ENCODE measurements at regions not wholly inside any gene's neighbourhood (a gene's known extent, or its start where the extent isn't known, plus 50 kb on each side); places are given as distances from the start of the nearest gene placed in this dataset.
"Not testable (repeated sequence)": the region's sequence is repeated elsewhere in the genome, so short reads cannot be mapped to it uniquely, and the experiment has no call there.

- no peak for DNase-seq
These were observed 1668.7 kb upstream of the PCDH7 start for GRCh38 chr4:29051381-29051965.

GRCh38 chr4:29052266-29052665, 1667.9 kb upstream of the PCDH7 start:
- no peak for DNase-seq

GRCh38 chr4:29058531-29058930, 1661.6 kb upstream of the PCDH7 start:
- DNase-seq: no peak

DNA sequence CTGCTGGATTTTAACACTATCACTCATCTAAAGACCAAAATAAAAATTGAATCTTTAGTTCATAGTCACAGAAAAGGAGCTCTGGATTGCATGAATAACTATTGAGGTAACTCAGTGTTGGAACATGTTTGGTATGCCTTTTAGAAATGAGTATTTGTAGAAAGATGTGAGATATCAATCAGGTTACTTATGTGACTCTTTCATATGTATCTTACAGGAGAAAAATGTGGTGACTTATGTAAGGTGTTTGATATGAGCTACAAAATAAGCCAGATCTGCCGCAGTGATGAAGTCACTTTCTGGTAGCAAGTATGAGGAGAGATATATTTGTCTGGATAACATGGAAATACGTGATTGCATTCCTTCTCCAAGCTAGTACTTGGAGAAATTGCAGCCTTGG, 1653.3 kb upstream of the PCDH7 start:
- DNase-seq: no peak

GRCh38 chr4:29073571-29073970, 1646.6 kb upstream of the PCDH7 start:
- DNase-seq: no peak

GRCh38 chr4:29075366-29075765, 1644.8 kb upstream of the PCDH7 start:
- DNase-seq: no peak

DNA sequence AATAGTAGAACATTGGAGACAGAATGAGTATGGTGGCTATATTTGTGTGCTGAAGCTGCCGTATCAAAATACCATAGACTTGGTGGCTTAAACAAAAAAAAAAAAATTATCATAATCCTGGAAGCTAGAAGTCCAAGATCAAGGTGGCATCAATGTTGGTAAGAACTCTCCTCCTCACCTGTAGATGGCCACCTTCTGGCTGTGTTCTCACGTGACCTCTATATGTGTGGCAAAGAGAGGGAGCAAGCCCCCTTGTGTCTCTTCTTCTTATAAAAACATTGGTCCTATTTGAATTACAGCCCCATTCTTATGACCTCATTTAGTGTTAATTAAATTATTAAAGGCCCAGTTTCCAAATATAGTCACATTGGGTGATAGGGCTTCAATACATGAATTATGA, 1640.9 kb upstream of the PCDH7 start:
- no peak for DNase-seq

DNA sequence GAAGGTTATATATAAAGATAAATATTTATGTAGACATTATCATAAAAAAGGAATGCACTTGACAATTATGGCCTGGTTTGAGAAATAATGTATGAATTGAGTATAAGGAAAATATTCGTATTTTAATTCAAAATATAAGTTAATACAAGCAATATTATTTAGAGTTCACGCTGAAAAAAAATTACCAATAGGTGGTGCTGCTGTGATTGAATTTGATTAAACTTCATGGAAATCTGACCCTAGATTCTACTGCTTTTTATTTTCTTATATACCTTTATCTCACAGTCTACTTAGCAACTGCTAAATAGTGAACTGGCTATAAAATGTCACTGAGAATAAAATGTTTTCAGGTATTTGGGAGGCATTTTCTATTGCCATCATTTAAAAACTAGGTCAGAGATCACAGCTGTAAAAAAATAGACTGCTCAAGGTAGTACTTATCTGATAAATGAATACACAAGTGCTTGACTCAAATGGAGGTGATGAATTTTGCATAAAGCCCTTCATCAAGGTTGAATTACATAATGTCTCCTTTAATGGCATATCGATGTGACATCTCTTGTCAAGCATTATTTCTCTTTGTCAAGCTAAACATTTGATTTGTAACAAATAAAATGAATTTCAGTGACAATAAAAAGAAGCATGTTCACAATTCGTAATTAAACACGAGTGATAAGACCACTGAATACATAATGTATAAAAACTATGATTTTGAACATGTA, 1638.8 kb upstream of the PCDH7 start:
- DNase-seq: peak; percentile 2

DNA sequence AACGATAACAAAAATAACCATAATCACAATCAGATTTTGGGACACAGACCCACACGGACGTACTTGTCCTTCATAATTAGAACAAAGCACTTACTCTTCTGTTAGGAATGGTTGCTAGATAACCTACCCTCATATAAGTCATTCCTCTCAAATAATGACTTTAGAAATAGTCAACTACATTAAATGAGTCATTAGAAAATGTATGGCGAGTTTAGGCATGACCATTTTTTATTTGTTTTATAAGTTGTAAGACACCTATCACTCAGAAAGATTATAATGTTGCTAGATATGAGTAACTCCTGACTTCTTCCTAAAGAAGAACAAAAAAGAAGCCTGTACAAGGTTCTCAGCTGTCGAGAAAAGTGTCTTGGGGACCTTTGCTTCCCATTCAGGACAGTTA, 1637.5 kb upstream of the PCDH7 start:
- DNase-seq: no peak

- DNase-seq: no peak
These were observed 1634.4 kb upstream of the PCDH7 start for GRCh38 chr4:29085748-29086147.

DNA sequence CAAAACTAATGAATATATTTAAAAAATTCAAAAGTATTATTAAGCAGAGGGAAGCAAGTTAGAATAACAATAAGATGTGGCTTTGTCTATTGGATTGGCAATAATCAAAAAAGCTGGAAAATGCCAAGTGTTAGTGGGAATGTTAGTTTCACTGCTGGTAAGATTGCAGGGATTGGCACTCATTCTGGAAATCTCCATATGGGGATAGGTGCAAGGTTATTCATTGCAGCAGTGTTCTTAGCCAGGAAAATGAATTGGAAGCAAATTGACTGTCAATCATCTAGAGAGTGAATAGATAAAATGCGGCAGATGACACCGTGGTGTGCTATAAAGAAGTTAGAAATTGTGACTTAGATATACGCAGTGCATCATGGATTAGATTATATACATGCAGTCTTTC, 1615.5 kb upstream of the PCDH7 start:
- DNase-seq: no peak

- DNase-seq: no peak
These were observed 1606.2 kb upstream of the PCDH7 start for GRCh38 chr4:29113960-29114359.

GRCh38 chr4:29117231-29117722, 1602.9 kb upstream of the PCDH7 start:
- DNase-seq: not testable (repeated sequence)

DNA sequence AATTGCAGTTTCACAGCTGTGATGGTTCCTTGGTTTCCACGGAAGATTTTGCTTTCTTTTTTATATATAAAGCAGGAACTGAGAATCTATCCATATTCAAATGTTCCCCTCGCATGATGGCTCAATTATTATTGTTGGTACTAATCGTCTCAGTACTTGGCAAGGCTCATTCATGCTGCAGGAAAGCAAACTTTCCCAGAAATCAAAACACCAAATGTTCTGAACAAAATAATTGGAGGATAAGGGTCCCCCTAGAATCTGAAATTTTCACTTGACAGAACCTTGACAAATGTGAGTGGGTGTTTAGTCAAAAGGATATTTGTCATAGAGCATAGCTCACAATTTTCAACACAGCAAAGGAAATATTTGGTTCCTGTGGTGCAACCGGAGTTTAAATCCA, 1598.6 kb upstream of the PCDH7 start:
- DNase-seq: no peak

DNA sequence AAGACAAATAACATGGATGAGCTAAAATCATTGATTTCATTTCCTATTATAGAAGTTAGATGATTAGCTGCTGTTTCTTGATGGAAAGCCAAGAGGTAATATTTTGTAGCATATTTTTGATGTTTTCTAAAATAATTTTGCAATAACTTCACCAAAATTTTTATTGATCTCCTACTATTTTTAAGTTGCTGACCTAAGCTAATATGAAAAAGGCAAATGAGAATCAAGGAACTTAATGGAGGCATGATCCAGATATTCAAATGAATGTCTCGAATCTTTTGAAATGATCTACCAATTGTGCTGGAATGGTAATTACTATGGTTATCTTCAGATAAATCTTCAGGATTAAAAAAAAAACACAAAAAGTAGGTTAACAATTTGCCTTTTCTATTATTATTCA, 1591.4 kb upstream of the PCDH7 start:
- DNase-seq: no peak

DNA sequence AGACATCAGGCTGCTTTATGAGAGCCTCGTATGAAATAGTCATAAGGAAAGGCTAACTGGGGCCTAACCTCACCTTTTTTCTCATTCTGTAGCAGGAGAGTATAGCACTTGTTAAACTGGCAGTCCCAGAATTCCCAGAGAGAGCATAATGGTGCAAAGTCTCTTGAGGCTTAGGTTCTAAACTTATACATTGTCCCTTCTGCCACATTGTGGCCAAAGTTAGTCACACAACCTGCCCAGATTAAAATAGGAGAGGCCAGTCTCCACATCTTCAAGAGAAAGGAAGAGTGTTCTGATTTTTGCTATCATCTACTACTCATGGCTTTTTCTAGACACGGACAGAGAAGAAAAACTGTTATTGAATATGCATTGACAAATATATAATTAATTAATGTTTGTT, 1588.9 kb upstream of the PCDH7 start:
- no peak for DNase-seq

DNA sequence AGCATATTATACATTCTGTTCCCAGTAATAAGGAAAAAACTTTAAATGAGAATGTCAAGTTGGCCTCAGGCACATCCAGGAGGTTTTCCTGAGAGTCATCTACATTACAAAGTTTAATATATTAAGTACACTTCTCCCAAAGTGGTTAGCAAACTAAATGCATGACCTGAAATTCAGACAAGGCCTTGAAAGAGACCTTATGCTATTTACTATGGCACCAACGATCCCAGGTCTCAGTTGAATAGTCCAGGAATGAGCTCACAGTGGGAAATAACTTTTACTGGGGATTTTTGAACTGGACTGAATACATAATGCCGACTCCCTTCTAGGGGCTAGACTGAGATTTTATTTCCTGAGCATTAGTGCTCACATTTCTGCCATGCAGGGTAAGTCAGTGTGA, 1577.5 kb upstream of the PCDH7 start:
- DNase-seq: no peak

DNA sequence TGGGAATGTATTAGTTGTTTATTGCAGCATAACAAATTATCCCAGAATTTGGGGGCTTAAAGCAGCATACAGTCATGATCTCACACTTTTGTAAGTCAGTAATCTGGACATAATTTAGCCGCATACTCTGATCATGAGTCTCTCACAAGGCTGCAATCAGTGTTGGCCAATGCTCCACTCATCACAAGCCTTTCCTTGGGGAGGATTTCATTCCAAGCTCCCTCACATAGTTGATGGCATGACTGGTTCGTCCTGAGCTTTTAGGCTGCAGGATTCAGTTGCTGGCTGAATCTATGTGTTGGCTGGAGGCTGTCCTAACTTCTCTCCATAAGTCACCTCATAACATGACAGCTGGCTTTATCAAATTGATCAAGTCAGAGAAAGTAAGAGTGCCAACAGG, 1568.6 kb upstream of the PCDH7 start:
- no peak for DNase-seq

GRCh38 chr4:29153642-29154041, 1566.5 kb upstream of the PCDH7 start:
- no peak for DNase-seq

- no peak for DNase-seq
These were observed 1544.9 kb upstream of the PCDH7 start for GRCh38 chr4:29175291-29175690.

- no peak for DNase-seq
These were observed 1521.1 kb upstream of the PCDH7 start for GRCh38 chr4:29199025-29199424.

DNA sequence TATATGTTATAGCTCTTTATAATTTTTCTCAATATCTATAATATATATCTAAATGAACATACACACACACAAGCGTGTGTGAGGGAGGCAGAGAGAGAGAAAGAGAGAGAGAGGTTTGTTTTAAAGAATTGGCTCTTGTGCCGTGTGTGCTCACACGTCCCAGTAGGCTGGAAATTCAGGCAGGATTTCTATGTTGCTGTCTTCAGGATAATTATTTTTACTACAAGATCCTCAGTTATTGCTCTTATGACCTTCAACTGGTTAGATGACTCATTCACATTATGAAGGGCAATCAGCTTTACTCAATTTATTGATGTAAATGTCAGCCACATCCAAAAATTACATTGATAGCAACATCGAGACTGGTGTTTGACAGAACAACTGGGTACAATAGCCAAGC, 1520.7 kb upstream of the PCDH7 start:
- no peak for DNase-seq

DNA sequence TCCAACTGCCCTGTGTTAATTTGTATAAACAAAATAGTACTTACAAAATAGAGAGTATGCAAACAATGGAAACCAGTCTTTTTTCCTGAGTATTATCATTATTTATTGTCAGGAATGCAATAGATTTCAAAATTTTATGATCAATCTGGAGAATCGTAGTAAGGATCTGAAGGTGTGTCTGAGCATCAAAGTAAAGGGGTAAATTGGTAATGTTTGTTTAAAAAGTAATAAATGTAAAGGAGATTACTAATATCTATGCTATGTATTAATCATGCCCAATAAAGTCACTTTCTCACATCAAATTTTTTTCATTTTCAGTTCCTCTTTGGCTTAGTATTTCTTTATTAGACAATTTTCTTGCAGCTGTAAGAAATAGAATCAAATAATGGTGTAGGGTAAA, 1507.1 kb upstream of the PCDH7 start:
- no peak for DNase-seq

GRCh38 chr4:29220761-29221160, 1499.4 kb upstream of the PCDH7 start:
- DNase-seq: no peak

DNA sequence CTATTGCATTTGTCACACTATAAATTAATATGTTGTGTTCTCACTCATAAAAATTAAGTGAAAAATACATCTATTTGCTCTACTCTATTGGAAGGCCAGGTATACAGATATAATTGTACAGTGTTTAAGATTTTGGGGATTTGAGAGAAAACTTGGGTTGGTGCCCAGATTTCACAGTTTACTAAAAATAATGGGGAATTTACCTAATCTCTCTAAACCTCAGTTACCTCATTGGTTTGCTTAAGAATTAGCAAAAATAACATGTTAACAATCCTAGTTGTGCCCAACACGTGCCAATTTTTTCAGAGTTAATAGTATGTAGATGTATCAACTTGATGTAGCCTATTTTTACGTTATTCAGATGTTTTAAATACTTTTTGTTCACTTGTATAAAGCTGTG, 1495.3 kb upstream of the PCDH7 start:
- DNase-seq: no peak

Measured in NCI-H1105 treated with DMSO at 0.1 percent for 48 hours (cell line).